Esophagus squamous epithelium (tissue), 5 donors: ENCODE measurements at regions not wholly inside any gene's neighbourhood (a gene's known extent, or its start where the extent isn't known, plus 50 kb on each side); places are given as distances from the start of the nearest gene placed in this dataset.

Source experiments
- DNase-seq: peaks from one replicate; lab custom pipeline; 2025; lab: John Stamatoyannopoulos, UW
- H3K27ac ChIP-seq, 4 donors: fragments of 200-600 bp; sonication (generic); one replicate each; pipeline ENCODE4 v1.5.1; 2016 to 2019; ENCODE audit warnings: mild to moderate bottlenecking in 1 of 4
- H3K27me3 ChIP-seq, 4 donors: fragments of 200-600 bp; sonication (generic); 1 replicate in 3 of 4; 2 replicates in 1 of 4; pipeline versions ENCODE4 v1.5.1 to v1.6.0; 2017 to 2021; ENCODE audit warnings: antibody characterized with exemption in 1 of 4
- H3K36me3 ChIP-seq, 3 donors: fragments of 200-600 bp; sonication (generic); one replicate each; pipeline ENCODE4 v1.5.1; 2016 to 2019
- H3K4me1 ChIP-seq, 3 donors: fragments of 200-600 bp; sonication (generic); one replicate each; pipeline ENCODE4 v1.5.1; 2017 to 2019
- H3K4me3 ChIP-seq, 4 donors: fragments of 200-600 bp; sonication (generic); 1 replicate in 3 of 4; 2 replicates in 1 of 4; pipeline ENCODE4 v1.5.1; 2016 to 2019; ENCODE audit warnings: mild to moderate bottlenecking in 2 of 4, moderate library complexity in 1 of 4
- H3K9me3 ChIP-seq, 3 donors: fragments of 200-600 bp; sonication (generic); one replicate each; pipeline ENCODE4 v1.5.1; 2016 to 2019
- CTCF ChIP-seq, 6 experiments: fragments of 450-650 bp in 4 of 6; fragments of 200-600 bp in 2 of 6; sonication (generic) in 2 of 6; IDR thresholded peaks; one replicate each; pipeline ENCODE4 v1.5.1; 2016 to 2019; ENCODE audit warnings: antibody characterized with exemption in 6 of 6, mild to moderate bottlenecking in 4 of 6, moderate library complexity in 4 of 6
- POLR2A ChIP-seq, 4 donors: fragments of 450-650 bp; IDR thresholded peaks; one replicate each; pipeline ENCODE4 v1.6.1; 2017; ENCODE audit warnings: antibody characterized with exemption in 4 of 4, mild to moderate bottlenecking in 4 of 4, moderate library complexity in 3 of 4
- WGBS, 2 donors: methylation state at CpG; one replicate each; pipeline ENCODE4 v1.1.5; 2018; 5-methylcytosine and 5-hydroxymethylcytosine counted together
- intact Hi-C: fragments of 100-400 bp; cut with DNase I; formaldehyde crosslinking; loops from one replicate; pipeline ENCODE4 v1.15.0; 2022
- donor health status: DM: yes; HTN: yes; CAD: no.

GRCh38 chr22:42326801-42327200 lies 56.3 kb upstream of the TCF20 start:
- no peaks in the 10 kb centered on the region for H3K9me3 ChIP-seq
- peaks cover 15 to 63% (median 24%) of the 10 kb centered on the region in 3 donors for H3K4me1 ChIP-seq
- H3K27me3 ChIP-seq = peaks cover 0 to 7% (median 0%) of the 10 kb centered on the region in 4 donors
- intact Hi-C loops = no loop called here
- no peaks in the 10 kb centered on the region for H3K36me3 ChIP-seq
- TF ChIP-seq POLR2A (IDR thresholded peaks at IDR 0.05) (no peak), CTCF (IDR thresholded peaks at IDR 0.05) (no peak)
- H3K4me3 ChIP-seq = no peak overlapping the region
- WGBS, 2 donors = 25 to 45% methylated on average over 4 to 9 of the region's 13 CpGs
- H3K27ac ChIP-seq = no peak overlapping the region
- no peak for DNase-seq

- intact Hi-C loops = no loop called here
- Histone ChIP-seq H3K36me3 (no peaks in the 10 kb centered on the region), H3K9me3 (no peaks in the 10 kb centered on the region), H3K4me1 (peaks cover 15 to 66% (median 24%) of the 10 kb centered on the region in 3 donors), H3K27ac (no peak overlapping the region), H3K27me3 (peaks cover 0 to 6% (median 0%) of the 10 kb centered on the region in 4 donors), H3K4me3 (no peak overlapping the region)
- DNase-seq = no peak
- WGBS, 2 donors = 92 to 100% methylated on average over 2 to 4 of the region's 8 CpGs
- TF ChIP-seq CTCF (IDR thresholded peaks at IDR 0.05) (no peak), POLR2A (IDR thresholded peaks at IDR 0.05) (no peak)
Observed at GRCh38 chr22:42326301-42326700, 55.8 kb upstream of the TCF20 start.

GRCh38 chr22:42324990-42325710 lies 54.7 kb upstream of the TCF20 start:
- TF ChIP-seq POLR2A (IDR thresholded peaks at IDR 0.05) (no peak), CTCF (IDR thresholded peaks at IDR 0.05) (no peak)
- intact Hi-C loops = no loop called here
- WGBS, 2 donors = 57% methylated on average over 4 of the region's 17 CpGs; no CpG with 5 or more reads in 1 of the 2 donors
- Histone ChIP-seq H3K9me3 (no peaks in the 10 kb centered on the region), H3K36me3 (no peaks in the 10 kb centered on the region), H3K4me1 (peaks cover 15 to 59% (median 18%) of the 10 kb centered on the region in 3 donors), H3K27me3 (no peaks in the 10 kb centered on the region), H3K27ac (no peak overlapping the region), H3K4me3 (no peak overlapping the region)
- no peak for DNase-seq

GRCh38 chr22:42324566-42324965 lies 54.1 kb upstream of the TCF20 start:
- Histone ChIP-seq H3K4me3 (no peak overlapping the region), H3K4me1 (peaks cover 15 to 60% (median 18%) of the 10 kb centered on the region in 3 donors), H3K36me3 (no peaks in the 10 kb centered on the region), H3K27me3 (no peaks in the 10 kb centered on the region), H3K27ac (no peak overlapping the region), H3K9me3 (no peaks in the 10 kb centered on the region)
- 76% methylated on average over 4 of the region's 5 CpGs for WGBS, 2 donors
- TF ChIP-seq CTCF (IDR thresholded peaks at IDR 0.05) (no peak), POLR2A (IDR thresholded peaks at IDR 0.05) (no peak)
- intact Hi-C loops = no loop called here
- DNase-seq = no peak

GRCh38 chr22:42323971-42324370 lies 53.5 kb upstream of the TCF20 start:
- Histone ChIP-seq H3K9me3 (no peaks in the 10 kb centered on the region), H3K27ac (no peak overlapping the region), H3K36me3 (no peaks in the 10 kb centered on the region), H3K27me3 (no peaks in the 10 kb centered on the region), H3K4me1 (peaks cover 15 to 66% (median 18%) of the 10 kb centered on the region in 3 donors), H3K4me3 (no peak overlapping the region)
- no peak for DNase-seq
- 50 to 64% methylated on average over 2 of the region's 2 CpGs for WGBS, 2 donors
- no peak for TF ChIP-seq POLR2A (IDR thresholded peaks at IDR 0.05)
- TF ChIP-seq CTCF (IDR thresholded peaks at IDR 0.05) = no peak
- intact Hi-C loops = no loop called here
